MCF 10A (cell line): ENCODE measurements at regions not wholly inside any gene's neighbourhood (a gene's known extent, or its start where the extent isn't known, plus 50 kb on each side); places are given as distances from the start of the nearest gene placed in this dataset.

Experiments used
- BruUV-seq: library from RNA; stranded (reverse); fragments of 400-500 nt; replicated peaks from 2 replicates; lab custom pipeline; 2021; lab: Mats Ljungman, UMichigan
- CTCF ChIA-PET: fragments of 300-600 bp; sonication (Branson Sonifier 250); formaldehyde crosslinking; extraction: SDS; loops from one replicate; lab custom pipeline; 2021; ENCODE audit warnings: antibody characterized with exemption, inconsistent platforms; lab: Yijun Ruan, JAX
- POLR2A ChIA-PET: fragments of 300-600, 350-650 bp; sonication (Branson Sonifier 250); formaldehyde crosslinking; extraction: SDS; loops from one replicate; lab custom pipeline; 2020; ENCODE audit warnings: antibody characterized with exemption, inconsistent platforms; lab: Yijun Ruan, JAX
- DNase-seq: peaks from one replicate; pipeline ENCODE4 v3.0.0-alpha.2; 2018; ENCODE audit not compliant: unreplicated experiment
- H3K27ac Mint-ChIP-seq: one replicate; pipeline ENCODE4 v1.8.0; 2022; ENCODE audit warnings: mild to moderate bottlenecking, low read depth, mixed read lengths; ENCODE audit not compliant: unreplicated experiment
- H3K27me3 Mint-ChIP-seq: one replicate; pipeline ENCODE4 v1.8.0; 2022; ENCODE audit warnings: mixed read lengths; ENCODE audit not compliant: insufficient read depth, unreplicated experiment
- H3K36me3 Mint-ChIP-seq: one replicate; pipeline ENCODE4 v1.8.0; 2022; ENCODE audit warnings: mild to moderate bottlenecking, moderate library complexity, mixed read lengths; ENCODE audit not compliant: insufficient read depth, unreplicated experiment
- H3K4me1 Mint-ChIP-seq: one replicate; pipeline ENCODE4 v1.8.0; 2022; ENCODE audit warnings: mixed read lengths; ENCODE audit not compliant: insufficient read depth, unreplicated experiment
- H3K4me3 Mint-ChIP-seq: one replicate; pipeline ENCODE4 v1.8.0; 2022; ENCODE audit warnings: mild to moderate bottlenecking, moderate library complexity, mixed read lengths; ENCODE audit not compliant: unreplicated experiment
- H3K9me3 Mint-ChIP-seq: one replicate; pipeline ENCODE4 v1.8.0; 2022; ENCODE audit warnings: mixed read lengths; ENCODE audit not compliant: unreplicated experiment
- intact Hi-C: fragments of 100-400 bp; cut with micrococcal nuclease; formaldehyde crosslinking; loops from 2 replicates; pipeline ENCODE4 v1.14.1; 2022
- TF ChIP-seq, protein P1 (sequence below): fragments of 200-600 bp; IDR thresholded peaks from one replicate; pipeline ENCODE4 v1.8.0; 2022; ENCODE audit warnings: antibody characterized with exemption, mild to moderate bottlenecking; ENCODE audit not compliant: unreplicated experiment

DNA sequence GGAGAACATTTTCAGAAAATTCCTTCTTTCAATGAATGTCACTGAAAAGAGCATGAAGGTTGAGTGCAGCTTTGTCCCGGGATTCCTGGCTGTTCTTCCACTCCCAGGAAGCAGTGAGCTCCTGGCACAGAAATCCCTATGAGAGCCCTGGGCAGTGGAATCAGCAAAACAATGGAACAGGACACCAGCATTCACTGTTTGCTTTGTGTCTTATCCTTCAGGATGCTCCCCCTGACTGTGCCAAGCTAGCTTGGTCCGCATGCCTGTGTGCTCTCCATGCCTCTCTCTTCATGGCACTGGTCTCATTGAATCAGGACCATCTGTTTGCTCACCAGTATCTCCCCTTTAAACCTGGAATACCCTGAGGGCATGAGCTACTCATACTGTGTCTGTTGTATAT lies 102.0 kb upstream of the GADL1 start:
- BruUV-seq = no TSS peak
- ChIA-PET CTCF (no interaction called here), POLR2A (interaction anchor here (0.7 kb wide), 1 partner anchor 133 kb away, joined by 3 read pairs; no protein-coding TSS in a partner anchor)
- Mint-ChIP-seq H3K9me3 (no peaks in the 10 kb centered on the region), H3K4me3 (no peak overlapping the region), H3K27ac (no peak overlapping the region), H3K27me3 (no peaks in the 10 kb centered on the region), H3K36me3 (no peaks in the 10 kb centered on the region), H3K4me1 (no peaks in the 10 kb centered on the region)
- intact Hi-C loops = no loop called here
- DNase-seq = no peak
- TF ChIP-seq, protein P1, sequence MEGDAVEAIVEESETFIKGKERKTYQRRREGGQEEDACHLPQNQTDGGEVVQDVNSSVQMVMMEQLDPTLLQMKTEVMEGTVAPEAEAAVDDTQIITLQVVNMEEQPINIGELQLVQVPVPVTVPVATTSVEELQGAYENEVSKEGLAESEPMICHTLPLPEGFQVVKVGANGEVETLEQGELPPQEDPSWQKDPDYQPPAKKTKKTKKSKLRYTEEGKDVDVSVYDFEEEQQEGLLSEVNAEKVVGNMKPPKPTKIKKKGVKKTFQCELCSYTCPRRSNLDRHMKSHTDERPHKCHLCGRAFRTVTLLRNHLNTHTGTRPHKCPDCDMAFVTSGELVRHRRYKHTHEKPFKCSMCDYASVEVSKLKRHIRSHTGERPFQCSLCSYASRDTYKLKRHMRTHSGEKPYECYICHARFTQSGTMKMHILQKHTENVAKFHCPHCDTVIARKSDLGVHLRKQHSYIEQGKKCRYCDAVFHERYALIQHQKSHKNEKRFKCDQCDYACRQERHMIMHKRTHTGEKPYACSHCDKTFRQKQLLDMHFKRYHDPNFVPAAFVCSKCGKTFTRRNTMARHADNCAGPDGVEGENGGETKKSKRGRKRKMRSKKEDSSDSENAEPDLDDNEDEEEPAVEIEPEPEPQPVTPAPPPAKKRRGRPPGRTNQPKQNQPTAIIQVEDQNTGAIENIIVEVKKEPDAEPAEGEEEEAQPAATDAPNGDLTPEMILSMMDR = no peak

DNA sequence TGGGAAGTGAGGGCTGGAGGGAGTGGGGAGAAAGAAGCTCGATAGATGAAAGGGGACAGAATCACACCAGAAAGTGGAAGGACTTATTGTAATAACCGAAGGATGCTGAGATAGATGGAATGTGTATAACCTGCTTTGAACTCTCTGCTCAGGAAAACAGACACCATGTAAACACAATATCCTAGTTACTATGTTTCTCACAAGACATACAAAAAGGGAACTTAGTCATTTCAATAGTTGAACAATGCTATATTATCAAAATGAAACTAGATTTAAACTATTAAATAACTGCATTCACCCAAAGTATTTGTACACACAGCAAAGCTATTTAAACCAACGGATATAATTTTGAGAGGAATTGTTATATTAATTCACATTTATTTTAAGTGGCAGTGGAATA lies 108.3 kb upstream of the GADL1 start:
- H3K27ac Mint-ChIP-seq = no peak overlapping the region
- no peaks in the 10 kb centered on the region for H3K27me3 Mint-ChIP-seq
- no peak overlapping the region for H3K4me3 Mint-ChIP-seq
- CTCF ChIA-PET = no interaction called here
- DNase-seq = no peak
- intact Hi-C loops = no loop called here
- peaks cover 7% of the 10 kb centered on the region for H3K9me3 Mint-ChIP-seq
- TF ChIP-seq, protein P1 = no peak
- no peaks in the 10 kb centered on the region for H3K4me1 Mint-ChIP-seq
- no TSS peak for BruUV-seq
- H3K36me3 Mint-ChIP-seq = no peaks in the 10 kb centered on the region
- POLR2A ChIA-PET = no interaction called here

DNA sequence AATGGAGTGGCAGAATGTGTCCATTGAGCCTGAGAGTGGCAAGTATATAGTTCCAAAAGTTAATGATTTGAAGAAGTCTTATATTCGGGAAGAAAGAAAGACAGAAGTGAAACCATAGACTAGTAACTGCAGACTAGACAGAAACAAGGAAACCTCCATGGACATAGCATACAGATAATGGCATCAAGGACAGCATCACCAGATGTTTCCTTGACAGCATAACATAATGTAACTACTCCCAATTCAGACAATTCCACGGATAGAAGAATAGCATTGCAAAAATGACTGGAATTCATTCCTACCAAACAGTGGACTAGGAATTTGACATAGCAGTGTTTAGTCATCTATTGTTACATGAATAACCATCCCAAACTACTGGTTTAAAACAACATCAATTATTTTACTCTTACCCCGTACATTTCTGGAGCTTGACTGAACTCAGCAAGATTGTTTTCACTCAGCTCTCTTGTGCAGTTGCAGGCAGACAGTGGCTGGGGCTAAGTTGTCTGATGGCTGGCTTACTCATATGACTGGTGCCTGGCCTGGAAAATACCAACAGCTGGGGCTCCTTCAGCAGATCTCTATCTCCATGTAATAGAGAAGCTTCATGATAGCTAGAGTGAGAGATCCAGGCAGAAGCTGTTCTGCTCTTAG lies 109.7 kb upstream of the GADL1 start:
- DNase-seq = peak; percentile 6
- H3K4me1 Mint-ChIP-seq = peaks cover 5% of the 10 kb centered on the region
- POLR2A ChIA-PET = no interaction called here
- intact Hi-C loops = no loop called here
- H3K9me3 Mint-ChIP-seq = peaks cover 13% of the 10 kb centered on the region
- CTCF ChIA-PET = no interaction called here
- no peaks in the 10 kb centered on the region for H3K27me3 Mint-ChIP-seq
- no peak overlapping the region for H3K4me3 Mint-ChIP-seq
- H3K36me3 Mint-ChIP-seq = no peaks in the 10 kb centered on the region
- BruUV-seq = no TSS peak
- no peak overlapping the region for H3K27ac Mint-ChIP-seq
- TF ChIP-seq, protein P1 = no peak

GRCh38 chr3:31008994-31009393 lies 114.5 kb upstream of the GADL1 start:
- no TSS peak for BruUV-seq
- intact Hi-C loops = no loop called here
- POLR2A ChIA-PET = interaction anchor here (1.0 to 1.9 kb wide), 3 partner anchors 10 to 522 kb away, joined by 4 to 6 read pairs (median 5); no protein-coding TSS in a partner anchor
- no peak overlapping the region for H3K27ac Mint-ChIP-seq
- no peaks in the 10 kb centered on the region for H3K27me3 Mint-ChIP-seq
- H3K4me1 Mint-ChIP-seq = peaks cover 24% of the 10 kb centered on the region
- DNase-seq = peak; percentile 9
- H3K36me3 Mint-ChIP-seq = no peaks in the 10 kb centered on the region
- no peak overlapping the region for H3K4me3 Mint-ChIP-seq
- CTCF ChIA-PET = interaction anchor here (0.6 kb wide), 1 partner anchor 36 kb away, joined by 4 read pairs; no protein-coding TSS in a partner anchor
- TF ChIP-seq, protein P1 = no peak
- peaks cover 6% of the 10 kb centered on the region for H3K9me3 Mint-ChIP-seq
